ENCODE measurements at regions not wholly inside any gene's neighbourhood (a gene's known extent, or its start where the extent isn't known, plus 50 kb on each side); places are given as distances from the start of the nearest gene placed in this dataset.
"Not testable (repeated sequence)": the region's sequence is repeated elsewhere in the genome, so short reads cannot be mapped to it uniquely, and the experiment has no call there.

DNA sequence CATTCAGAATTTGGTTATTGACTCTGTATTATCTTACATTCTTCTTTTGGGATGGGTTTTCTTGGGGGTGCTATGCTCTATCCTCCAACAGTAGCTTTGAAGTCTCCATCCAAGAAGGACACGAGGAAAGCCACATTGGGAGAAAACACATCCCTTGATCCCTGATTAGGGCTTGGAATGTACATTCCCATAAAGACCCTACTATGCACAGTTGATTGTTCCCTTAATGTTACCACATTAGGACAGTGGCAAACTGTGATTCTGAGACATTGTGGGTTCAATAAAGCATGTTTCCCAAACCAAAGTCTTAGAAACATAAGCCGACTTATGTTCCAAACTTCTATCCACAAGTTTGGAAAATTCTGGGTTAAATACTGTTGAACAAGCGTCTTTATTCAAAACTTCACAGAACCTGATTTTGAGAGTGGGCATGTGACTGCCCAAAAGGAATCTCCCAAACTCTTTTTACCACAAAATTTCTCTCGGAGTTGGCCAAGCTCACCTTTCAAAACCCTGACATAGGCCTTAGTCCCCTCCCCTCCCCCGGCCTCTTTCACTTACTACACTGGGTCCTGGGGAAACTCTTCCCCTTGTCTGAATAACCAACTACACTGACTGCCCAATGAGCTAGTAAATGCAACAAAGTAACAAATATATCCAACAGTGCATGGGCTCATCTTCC is 177.0 kb upstream of the KAZN start:
- no peak for DNase-seq

DNA sequence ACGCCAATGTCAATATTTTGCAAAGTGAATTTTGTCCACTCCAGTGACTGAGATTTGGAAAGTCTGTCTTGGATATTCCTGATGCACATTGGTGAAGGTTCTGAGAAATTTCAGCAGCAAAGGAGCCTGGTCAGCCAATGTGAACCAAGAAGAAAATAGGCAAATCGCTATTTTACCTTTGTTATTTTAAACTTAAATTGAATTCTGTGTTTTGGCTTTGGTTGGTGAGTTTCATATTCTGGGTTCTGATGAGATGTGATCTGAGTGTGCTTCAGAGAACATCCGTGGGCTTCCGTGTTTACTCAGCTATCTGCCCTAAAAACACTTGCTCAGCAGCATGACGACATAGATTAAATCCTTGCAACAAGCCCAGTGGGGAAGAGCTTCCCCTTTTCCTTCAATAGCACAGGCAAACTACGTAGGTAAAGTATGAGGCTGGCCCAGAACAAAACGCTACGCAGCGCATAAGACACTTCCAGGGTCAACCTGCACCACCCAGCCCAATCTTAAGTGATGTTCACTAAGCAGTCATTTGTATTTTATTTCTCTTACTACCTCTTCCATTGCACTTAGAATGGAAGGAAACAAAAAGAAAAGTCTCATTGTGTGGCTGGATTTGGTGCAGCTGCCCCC is 176.4 kb upstream of the KAZN start:
- no peak for DNase-seq

DNA sequence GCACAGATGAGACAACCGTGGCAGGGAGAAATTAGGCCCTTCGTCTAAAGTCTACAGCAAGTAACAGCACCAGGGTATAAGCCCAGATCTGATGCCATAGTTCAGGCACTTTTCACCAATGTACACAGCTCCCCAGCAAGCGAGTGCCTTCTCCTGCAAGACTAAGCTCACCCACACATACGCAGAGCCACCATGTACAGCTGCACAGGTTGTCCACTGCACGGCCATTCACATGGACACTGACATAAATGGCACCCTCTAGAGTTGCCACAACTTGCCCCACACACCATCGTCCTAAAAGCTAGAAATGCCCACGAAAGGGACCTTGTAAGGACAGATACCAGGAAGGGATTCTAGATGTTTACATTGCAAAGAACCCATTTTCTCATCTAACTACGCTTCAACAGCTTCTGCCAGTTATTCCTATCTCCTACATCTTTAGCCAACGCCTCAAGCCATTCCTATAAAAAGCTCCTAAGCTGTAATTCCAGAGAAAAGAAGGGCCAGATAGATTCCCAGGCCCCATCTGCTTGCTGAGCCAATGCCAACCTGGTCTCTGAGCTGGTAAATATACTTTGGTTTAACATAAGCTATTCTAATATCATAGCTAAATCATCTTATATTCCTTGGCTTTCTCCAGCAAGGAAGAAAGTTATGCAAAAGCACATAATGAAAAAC is 174.0 kb upstream of the KAZN start:
- DNase-seq: no peak

DNA sequence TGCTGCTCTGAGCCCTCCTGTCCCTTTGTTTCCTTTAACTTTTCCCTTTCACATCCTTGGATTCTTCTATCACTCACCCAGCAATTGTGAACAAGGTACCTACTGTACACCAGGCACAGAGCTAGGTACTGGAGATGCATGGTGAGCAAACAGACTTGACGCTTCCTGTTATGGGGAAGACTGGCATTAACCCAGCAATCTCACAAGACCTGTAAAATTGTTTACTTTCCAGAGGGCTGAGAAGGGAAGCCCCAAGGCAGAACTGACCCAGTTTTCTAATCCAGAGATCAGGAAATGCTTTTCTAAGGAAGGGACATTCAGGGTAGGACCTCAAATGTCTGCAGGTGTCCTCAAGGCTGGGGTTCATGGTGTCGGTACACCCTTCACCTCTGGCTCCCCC is 171.6 kb upstream of the KAZN start:
- DNase-seq: no peak

DNA sequence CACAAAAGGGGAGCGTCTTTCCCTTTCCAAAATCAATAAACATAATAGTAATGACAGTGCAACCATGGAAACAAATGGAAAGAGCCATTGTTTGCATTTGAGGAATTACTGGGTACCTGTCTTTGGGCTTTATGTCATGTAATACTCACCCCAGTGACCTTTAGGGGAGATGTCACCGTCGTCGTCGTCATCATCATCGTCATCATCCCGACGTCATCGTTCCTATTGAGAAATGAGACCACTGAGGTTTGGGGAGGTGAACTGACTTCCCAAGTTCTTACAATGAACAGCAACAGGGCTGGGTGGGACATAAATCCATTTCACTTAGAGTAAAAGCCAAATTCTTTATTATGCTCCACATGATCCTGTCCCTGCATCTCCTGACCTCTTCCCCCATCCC is 168.9 kb upstream of the KAZN start:
- no peak for DNase-seq

DNA sequence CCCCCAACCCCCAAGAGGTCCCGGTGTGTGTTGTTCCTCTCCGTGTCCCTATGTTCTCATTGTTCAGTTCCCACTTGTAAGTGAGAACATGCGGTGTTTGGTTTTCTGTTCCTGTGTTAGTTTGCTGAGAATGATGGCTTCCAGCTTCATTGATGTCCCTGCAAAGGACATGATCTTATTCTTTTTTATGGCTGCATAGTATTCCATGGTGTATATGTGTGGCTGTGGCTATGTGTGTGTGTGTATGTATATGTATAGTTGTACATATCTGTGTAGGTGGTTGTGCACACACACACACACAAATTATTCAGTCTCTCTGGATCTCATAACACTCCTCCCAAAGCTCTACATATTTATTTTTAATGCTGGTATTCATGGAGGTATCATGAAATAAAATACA is 165.8 kb upstream of the KAZN start:
- DNase-seq: not testable (repeated sequence)

DNA sequence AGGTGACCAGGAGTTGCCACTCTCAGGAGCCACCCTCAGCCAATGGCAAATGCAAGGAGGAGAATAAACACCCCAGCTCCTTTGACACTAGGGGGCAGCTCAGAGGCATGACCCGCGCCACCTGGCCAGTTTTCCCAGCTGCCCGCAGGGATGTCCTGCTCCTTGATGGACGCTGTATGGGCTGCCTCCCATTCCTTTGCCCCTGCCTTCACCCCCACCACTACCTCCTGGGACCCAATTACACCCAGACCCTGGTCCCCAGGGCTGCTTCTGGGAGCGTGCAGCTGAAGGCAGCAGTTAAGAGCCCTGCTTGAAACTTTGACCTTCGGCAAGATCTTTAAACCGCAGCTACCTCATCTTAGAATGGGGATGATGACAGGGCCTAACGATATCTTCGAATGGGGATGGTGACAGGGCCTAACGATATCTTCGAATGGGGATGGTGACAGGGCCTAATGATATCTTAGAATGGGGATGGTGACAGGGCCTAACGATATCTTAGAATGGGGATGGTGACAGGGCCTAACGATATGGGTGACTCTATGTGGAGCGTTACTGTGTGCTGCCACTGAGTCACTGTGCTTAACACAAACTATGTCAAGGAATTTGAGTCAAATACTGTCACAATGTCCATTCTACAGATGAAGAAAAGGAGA is 163.0 kb upstream of the KAZN start:
- no peak for DNase-seq

DNA sequence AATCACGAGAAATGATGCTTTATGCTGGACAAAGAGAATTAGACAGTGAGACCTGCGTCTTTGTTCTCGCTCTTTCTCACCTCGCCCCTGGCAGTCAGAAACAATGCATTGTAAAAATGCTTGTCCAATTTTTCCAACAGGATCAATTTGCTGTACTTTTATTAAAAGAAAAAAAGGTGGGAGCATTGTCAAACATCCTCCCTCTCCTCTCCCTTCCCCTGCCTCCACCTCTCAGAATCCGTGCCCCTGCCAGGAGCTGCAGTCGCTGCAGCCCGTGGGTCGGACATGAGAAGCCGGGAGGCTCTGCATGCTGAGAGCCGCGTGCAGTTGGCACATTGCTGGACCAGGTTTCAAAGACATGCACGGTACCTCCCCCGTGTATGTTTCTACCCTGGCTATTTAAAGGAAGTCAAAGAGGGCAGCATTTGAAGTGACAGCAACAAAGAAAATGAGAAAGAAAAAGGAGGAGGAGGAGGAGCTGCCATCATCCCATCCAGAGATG is 161.0 kb upstream of the KAZN start:
- DNase-seq: no peak

DNA sequence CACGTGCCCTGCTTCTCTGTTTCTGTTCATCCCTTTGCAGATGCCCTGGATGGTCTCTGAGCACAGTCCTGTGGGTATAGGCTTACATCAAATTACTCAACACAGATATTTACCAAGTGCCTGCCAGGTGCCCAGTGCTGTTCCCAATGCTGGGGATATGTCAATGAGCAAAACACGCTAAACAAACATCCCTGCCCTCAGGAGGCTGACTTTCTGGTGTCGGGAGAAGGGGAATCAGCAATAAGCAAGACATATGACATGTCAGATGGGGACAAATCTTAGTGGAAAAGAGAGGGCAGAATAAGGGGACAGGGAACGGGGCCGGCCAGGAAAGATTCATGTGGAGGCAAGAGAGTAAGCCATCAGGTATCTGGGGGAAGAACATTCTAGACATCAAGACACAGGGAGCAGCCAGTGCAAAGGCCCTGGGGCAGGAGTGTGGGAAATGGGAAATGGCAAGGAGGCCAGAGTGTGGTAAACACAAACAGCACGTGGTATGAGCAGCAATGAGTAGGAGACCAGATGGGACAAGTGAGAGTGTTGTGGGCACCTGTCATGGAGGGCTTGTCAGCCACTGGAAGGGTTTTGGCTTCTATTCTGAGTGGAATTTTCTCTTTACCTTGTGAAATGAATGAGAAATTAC is 160.2 kb upstream of the KAZN start:
- no peak for DNase-seq

DNA sequence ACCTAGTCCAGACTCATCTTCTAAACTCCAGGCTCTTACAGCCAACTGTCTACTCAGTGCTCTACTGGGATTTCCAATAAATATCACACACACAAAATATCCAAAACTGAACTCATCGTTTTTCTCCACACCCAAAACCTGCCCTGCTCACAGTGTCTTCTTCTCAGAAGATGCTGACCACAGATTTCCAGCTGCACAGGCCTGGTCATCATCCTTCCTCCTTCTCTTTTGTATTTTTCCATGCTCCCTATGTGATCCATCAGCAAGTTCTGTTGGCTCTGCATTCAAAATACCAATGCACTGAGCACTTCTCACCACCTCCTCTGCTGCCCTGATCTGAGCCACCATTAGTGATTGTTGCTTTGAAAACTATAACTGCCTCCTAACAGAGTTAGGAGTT is 159.5 kb upstream of the KAZN start:
- no peak for DNase-seq

DNA sequence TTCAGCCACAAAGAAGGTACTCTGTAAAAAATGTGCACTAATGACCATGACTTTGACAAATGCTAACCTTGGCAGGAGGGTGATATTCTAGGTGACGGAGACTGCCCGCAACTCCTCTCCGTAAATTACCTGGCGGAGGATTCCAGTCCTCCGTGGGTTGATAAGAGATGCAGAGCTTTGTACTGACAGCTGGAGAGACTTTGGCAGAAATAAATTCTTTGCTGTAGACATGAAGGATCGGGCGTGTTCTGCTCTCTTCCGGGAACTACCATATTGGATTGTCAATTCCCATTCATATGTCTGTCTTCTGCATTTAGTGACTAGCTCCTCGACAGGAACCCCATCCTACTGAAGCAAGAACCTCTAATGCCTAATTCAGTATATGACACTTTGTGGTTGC is 158.3 kb upstream of the KAZN start:
- DNase-seq: no peak

DNA sequence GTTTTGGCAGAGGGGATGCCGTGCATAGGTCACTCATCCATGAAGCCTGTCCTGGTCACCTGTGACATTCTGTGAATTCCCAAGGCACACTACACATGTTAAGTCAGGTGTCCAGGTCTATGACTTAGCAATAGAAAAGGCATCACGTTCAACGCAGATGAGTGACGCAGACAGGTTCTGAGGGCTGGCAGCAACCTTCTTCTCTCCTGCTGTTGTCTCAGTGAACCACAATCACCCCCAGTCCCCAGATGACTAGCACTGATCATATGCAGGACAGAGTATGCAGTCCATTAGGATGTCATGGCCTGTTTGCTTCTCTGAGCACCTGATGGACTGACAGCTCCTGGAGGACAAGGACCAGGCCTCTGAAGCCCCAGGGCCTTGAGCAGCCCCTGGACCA is 157.8 kb upstream of the KAZN start:
- DNase-seq: no peak

DNA sequence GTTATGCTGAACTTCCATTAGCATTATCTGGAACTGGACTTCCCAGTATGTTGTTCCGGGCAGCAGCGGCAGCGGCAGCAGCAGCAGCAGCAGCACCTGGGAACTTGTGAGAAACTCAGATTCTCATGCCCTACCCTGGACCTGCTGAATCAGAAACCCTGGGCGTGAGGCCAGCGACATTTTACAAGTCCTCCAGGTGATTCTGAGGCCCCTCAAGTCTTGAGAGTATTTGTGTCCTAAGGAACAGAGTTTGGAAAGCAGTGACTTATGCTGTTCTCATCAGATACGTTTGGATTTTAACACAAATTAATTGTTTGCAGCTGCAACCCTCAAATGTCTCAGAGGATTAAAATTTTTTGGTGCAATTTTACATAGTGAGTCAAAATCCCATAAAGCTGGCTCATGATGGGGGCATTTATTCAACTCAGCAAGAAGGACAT is 157.2 kb upstream of the KAZN start:
- DNase-seq: no peak

DNA sequence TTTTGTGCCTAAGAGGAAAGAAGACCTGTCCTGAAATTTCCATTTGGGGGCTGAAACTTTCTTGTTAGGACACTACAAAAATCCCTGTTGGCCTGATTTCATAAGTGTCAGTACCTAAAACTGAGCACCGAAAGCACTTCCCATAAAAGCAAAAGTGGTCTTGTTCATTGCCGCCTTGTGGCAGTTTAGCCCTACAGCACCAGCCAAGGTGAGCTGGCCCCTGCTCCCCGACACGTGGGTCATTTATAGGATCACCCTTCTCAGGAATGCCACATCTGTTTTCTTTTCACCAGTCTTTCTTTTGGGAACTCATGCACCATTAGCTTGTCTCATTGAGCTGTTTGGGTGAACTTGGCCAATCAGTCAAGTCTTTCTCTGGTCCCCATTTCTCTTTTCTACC is 155.8 kb upstream of the KAZN start:
- DNase-seq: no peak

DNA sequence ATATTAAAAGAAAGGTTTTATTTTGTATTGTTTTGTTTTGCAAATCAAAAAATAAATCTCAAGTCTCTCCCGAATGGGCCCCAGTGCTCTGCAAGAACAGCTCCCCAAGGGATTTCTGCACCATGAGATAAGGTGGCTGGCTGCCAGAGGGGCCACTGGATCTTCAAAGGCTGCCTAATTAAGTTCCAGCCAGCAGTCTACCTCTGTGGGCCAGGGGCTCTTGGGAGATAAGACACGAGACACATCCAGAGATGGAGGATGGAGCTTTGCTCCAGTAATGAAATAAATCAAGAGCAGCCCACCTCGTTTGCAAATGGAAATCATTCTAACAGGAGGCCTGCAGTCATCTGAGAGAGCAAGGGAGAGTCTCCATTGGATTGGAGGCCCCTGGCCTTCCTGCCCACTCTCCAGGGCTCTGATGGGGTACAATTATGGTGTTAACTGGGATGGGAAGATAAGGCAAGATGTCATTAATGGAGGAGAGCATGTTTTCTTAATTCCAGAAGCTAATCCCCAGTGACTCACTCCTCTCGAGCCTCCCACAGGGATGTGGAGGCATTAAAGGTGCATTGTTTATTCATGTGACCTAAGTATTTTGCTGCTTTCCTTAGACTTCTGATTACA is 155.2 kb upstream of the KAZN start:
- no peak for DNase-seq

DNA sequence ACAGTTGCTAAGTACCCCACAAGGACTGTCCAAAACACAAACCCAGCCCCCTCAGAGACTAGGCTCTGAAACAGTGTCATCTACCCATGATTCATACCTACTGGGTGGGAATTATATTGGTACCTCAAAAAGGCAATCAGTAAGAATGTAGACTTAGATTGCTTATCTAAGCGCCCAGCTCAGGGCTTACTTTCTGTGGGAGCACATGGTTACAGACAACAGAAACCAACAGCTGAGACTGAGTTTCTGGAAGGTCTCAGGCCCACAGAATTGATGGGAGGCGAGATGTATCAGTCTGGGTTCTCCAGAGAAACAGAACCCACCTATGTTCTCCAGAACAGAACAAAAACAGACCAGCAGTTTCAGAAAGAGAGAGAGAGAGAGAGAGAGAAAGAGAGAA is 147.3 kb upstream of the KAZN start:
- DNase-seq: no peak

DNA sequence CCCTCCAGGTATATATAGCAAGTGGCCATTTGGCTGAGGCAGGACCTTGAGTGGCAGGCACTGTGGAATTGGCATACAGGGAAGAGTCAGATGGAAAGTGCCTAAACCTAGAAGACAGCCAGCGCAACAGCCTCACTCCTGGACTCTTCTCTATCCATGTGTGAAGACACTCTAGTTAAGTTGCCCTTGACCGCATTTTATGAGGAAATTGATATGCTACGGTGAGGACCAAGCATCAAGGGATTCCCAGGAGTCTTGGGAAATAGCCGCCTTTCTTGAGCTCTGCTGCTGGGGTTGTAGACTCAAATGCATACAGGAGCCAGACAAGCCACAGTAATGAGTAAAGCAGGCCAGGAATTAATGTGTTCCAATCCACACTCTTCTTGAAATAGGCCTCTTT is 145.9 kb upstream of the KAZN start:
- no peak for DNase-seq

DNA sequence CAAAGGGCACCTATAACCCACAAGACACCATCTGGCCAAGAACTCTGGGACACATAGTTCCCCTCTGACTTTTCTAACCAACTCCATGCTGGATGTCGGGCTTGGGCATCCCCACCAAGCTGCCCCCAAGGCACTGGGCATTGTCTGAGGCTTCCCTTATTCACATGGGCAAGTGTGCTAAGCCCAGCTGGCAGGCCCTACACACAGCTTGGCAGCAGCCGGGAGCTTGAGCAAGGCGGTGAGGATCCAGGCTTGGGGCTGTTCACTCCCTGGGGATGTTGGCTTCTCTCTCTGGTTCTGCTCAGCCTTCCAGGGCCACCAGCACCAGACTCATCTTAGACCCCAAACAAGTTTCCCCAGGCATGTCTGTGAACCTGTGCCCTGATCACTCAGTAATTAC is 138.3 kb upstream of the KAZN start:
- DNase-seq: no peak

DNA sequence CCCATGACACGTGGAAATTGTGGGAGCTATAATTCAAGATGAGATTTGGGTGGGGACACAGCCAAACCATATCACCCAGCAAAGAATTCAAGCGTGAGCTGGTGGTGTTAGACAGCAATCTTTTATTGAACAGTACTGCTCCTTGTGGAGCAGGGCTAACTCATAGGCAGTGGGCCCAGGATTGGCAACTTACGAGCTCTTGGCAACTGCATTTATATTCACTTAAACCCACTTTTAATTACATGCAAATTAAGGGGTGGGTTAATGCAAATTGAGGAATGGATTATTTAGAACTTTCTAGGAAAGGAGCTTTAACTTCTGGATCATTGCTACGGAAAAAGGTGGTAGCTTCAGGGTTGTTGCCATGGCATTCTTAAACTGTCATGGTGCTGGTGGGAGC is 135.6 kb upstream of the KAZN start:
- DNase-seq: no peak

DNA sequence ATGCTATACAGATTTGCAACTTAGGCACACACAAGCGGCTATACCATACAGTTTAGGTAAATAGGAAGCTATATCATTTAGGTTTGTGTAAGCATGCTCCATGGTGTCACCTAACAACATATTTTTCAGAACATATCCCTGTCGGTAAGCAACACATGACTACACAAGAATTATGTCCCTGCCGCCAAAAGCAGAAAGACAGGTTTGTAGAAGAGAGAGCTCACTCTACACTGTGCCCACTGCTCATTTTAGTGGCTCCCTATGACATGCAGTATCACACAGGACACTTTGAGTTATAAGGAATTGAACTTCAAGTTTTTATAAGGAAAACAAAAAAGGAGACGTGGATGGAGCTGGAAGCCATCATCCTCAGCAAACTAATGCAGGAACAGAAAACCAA is 132.5 kb upstream of the KAZN start:
- no peak for DNase-seq

DNA sequence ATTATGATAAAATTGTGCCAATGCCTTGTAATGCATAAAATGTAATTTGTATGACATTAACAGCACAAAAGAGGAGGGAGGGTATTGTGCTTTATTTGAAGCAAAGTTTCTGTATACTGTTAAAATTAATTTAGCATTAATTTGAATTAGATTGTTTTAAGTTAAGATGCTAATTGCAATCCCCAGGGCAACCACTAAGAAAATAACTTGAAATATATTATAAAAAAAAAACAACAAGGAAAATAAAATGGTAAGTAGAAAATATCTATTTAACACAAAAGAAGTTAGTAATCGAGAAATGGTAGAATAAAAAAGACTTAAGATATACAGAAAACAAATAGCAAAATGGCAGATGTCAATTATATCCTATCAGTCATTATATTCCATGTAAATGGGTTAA is 131.4 kb upstream of the KAZN start:
- DNase-seq: no peak

DNA sequence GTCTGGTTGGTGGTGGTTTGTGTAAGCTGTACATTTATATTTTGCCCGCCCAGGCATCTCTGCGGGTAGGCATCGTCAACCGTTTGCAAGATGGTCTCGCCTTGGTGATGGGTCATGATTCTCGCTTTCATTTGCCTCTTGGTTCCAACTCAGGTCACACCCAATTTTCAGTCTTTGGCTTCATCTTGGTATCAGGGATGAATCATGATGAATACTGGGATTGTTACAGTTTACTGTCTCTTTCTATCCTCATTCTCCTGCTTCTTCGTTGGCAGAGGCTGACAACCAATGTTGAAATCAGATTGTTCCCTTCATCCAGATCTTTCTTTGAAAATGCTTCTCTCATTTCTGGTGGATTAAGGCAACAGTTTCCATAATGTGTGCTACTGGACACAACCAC is 129.7 kb upstream of the KAZN start:
- no peak for DNase-seq

DNA sequence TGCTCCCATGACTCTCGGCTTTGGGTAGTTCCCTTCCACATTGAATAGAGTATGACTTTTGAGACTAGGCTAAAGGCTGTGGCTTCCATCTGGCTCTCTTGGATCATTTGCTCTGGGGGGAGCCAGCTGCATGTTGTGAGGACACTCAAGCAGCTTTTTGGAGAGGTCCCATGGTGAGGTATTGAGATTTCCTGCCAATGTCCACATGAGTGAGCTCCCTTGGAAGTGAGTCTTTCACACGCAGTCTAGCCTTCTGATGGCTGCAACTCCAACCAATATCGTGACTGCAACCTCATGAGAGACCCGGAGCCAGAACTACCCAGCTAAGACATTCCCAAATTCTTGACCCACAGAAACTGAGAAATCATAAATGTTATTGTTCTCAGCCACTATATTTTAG is 127.7 kb upstream of the KAZN start:
- no peak for DNase-seq

Data from activated CD4-positive, alpha-beta T cell treated with anti-CD3 and anti-CD28 coated beads for 4 hours (primary cell).